Activated CD4-positive, alpha-beta T cell treated with anti-CD3 and anti-CD28 coated beads, Interleukin-2, amount 50 U/mL, for 1 hour (primary cell): ENCODE measurements at regions not wholly inside any gene's neighbourhood (a gene's known extent, or its start where the extent isn't known, plus 50 kb on each side); places are given as distances from the start of the nearest gene placed in this dataset.
"Not testable (repeated sequence)": the region's sequence is repeated elsewhere in the genome, so short reads cannot be mapped to it uniquely, and the experiment has no call there.

Source experiments
- DNase-seq: peaks from one replicate; pipeline ENCODE4 v3.0.0-alpha.2; 2020

GRCh38 chr6:4486568-4487315 is 289.5 kb upstream of the CDYL start:
- DNase-seq, result no peak

GRCh38 chr6:4485735-4486134 is 290.5 kb upstream of the CDYL start:
- DNase-seq, result no peak

DNA sequence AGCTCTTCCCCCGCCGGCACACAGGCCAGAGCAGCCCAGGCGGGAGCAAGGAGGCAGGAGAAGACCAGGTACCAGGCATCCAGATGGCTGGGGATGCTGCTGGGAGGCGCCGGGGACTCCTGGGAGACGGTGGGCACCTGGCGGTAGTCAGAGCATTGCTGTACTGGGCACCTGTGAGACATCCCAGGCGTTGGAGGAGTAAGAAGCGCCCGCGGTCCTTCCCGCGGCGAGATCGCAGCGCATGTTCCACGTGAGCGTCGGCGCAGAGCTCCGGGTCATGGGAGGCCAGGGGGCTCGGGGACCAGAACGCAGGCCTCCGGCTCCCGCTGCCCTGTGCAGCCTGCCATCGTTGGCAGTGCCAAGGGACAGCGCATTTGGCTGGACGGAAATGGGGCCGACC is 293.7 kb upstream of the CDYL start:
- DNase-seq, result no peak

- DNase-seq, result no peak
These were observed 295.1 kb upstream of the CDYL start for GRCh38 chr6:4480788-4481735.

DNA sequence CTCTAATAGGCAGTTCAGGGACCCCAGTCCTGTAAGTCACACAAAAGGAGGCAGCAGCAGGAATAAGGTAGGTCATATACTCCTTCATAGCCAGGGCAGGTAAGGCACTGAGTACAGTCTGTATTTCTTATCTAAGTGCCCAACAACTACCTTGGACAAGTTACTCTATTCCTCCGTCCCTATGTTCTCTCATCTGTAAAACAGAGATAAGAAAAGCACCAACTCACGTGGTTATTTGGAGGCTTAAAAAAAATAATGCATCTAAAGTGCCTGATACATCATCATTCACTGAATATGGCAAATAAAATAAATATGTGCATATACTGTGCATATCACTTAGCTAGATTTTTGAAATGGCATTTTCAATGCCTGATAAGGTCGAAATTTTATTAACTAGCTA is 298.1 kb upstream of the CDYL start:
- no peak for DNase-seq

GRCh38 chr6:4474810-4475209 is 301.4 kb upstream of the CDYL start:
- DNase-seq, result no peak

DNA sequence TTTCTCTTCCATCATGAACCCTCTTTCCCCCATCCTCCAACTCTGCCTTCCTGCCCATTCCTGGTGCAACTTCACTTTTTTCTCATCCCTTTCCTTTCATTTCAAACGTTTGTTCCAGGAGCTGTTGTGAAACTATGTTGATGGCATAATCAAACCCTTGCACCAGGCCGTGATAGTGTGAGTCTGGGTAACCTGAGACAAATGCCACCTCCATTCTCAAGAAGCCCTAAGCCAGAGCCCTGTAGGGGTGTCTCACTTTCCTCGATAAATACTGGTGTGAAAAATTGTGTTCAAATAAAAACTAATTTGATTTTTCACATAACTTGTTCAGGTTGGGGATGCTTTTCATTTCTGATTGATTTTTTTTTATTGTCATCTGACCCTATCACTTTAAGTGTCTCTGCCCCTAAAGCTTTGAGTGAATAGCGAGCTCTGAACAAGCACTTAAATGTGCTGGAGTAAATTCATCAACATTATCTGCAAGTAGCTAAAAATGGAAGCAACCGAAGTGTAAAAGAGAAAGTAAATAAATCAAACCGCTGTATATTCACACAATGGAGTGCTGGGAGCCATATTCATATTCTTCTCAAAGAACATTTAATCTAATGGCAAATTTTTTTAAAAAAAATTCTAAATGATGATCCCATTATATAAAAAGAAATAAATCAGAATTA is 303.1 kb upstream of the CDYL start:
- no peak for DNase-seq

DNA sequence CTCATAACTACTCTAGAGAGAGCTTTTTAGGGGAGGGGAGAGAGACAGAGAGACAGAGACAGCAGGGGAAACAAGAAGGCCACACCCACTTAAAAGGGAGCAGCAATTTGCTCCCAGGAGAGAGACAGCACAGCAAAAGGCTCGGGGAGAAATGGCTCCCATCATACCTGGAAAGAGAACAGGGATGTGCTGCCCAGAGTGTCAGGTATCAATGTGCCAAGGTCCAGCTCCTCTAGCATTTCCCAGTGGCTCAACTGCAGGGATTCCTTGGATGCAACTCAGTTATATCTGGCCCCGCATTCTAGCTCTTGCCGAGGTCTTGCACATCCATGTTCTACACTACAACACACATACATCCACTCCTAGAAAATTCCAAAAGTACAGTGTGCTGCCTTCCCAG is 304.0 kb upstream of the CDYL start:
- DNase-seq, result no peak

GRCh38 chr6:4471515-4471914 is 304.7 kb upstream of the CDYL start:
- DNase-seq, result not testable (repeated sequence)

GRCh38 chr6:4470698-4471210 is 305.4 kb upstream of the CDYL start:
- DNase-seq, result no peak

- DNase-seq, result no peak
These were observed 309.3 kb upstream of the CDYL start for GRCh38 chr6:4466769-4467480.

DNA sequence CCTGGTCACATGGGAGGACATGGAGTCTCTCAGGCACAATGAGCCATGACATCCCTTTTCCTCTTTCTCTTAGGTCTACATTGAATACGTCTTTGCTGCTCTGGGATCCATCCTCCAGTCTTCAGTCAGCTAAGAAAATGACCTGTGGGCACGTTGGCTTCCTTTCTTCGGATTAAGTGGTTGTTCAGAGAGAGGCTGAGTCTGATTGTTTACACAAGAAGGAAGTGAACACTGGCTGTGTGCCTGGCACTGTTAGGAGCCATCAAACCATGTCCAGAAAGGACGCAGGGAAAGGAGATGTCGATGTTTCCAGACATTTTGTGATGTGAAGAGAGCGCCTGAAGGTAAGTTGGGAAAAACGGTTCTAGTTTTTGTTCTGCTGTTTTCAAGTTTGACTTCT is 309.9 kb upstream of the CDYL start:
- DNase-seq, result no peak

- DNase-seq, result no peak
These were observed 311.6 kb upstream of the CDYL start for GRCh38 chr6:4464638-4465037.

- no peak for DNase-seq
These were observed 313.0 kb upstream of the CDYL start for GRCh38 chr6:4463236-4463635.

DNA sequence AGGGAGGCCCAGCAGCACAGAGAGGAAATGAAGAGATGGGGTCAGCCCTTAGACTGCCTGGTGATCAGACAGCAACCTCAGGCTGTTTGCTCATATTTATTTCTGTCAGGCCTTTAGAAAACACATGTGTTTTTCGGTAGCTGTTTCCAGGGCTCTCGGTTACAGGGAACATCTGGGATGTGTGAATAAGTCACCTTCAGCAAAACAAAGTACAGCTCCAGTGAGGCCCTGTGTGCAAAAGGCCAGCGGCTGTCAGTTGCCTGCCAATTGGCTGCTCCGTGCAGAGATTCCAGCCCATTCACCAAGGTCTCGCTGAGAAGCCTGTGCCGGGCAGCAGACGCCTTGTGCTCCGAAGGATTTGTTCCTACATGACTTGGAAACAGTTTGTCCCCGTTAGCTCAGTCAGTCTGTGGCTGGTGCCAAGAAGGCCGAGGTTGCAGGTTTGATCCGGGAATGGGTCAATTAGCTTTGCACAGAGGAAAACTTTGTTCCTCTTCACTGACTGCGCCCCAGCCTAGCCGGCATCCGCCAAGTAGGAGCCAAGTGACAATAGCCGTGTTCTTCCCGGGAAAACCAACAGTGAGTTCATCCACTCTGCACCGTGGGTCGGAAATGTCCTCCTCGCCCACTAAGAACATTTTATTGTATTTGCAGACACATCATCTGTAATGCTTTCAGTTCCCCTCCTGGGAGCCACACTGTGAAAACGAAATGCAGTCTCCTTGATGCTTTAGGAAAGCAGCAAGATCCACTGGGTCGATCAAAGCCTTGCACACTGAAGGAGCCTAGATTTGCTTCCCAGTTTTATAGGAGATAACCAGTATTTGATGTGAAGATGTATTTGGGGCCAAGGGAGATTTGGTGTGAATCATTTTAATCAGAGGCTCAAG is 315.4 kb upstream of the CDYL start:
- DNase-seq, result no peak

DNA sequence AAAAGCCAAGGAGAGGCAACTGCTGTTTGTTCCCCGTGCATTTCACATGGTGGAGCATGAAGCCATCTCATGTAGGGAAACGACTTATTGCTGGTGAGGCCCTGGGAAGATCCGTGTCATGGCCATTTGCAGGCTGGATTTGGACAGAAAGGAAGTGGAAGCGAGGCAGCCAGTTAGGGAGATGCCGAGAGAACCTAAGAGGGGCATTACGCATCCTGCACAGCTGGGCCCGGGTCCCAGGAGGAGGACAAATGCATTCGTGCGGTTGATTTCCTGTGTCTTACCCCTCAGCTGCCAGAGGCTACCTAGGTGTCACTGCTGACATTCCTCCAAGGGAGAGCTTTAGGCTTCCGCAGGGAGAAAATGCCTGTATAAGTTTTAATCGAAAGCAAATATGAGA is 316.2 kb upstream of the CDYL start:
- DNase-seq, result no peak

DNA sequence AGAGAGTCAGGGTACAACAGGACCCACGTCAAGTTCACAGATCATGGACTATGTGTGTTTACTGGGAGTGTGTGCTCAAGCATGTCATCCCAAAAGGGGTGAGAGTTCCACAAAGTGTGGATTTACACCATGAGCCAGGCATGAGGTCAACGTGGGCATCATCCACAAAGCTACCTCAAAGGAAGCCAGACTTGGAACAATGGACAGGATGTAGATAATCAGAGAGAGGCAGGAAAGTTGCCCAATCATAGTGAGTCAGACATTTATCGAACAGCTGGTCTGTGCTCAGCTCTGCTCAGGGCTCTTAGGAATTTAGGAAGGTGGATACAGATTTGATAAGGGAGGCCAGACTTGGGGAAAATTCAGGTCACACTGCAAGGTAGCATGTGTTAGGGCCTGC is 317.2 kb upstream of the CDYL start:
- DNase-seq, result no peak

DNA sequence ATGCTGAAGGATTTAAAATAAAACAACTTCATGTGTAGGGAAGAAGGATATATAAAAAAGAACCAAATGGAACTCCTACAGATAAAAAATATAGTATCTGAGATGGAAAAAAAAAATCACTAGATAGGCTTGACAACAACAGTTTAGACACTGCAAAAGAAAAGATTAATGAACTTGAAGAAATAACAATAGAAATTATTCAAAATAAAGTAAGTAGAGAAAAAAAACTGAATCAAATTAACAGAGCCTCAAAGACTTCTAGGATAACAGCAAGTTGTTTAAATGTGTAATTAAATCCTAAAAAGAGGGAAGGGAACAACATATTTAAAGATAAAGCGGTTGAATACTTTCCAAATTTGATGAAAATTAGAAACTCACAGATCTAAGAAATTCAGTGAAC is 316.3 kb upstream of the ECI2 start:
- DNase-seq, result no peak

DNA sequence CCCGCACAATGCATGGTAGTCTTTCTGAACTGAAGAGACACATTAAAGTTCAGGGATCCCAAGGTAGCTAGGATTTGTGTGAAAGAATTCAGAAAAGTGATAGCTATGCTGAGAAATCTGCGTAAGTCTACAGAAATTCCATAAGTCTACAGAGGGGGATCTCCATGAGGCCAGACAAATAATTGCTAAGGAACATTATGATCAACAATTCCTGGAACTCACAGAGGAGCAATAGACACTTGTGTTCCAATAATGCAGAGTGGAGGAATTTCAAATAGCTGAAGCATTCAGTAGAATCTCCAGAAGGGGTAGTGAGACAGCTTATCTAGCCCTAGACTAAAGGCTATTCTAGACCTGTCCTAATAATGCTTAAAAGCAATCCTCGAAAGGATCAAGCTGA is 315.7 kb upstream of the ECI2 start:
- DNase-seq, result no peak

- no peak for DNase-seq
These were observed 314.9 kb upstream of the ECI2 start for GRCh38 chr6:4450237-4450636.

- no peak for DNase-seq
These were observed 314.0 kb upstream of the ECI2 start for GRCh38 chr6:4449409-4449808.

DNA sequence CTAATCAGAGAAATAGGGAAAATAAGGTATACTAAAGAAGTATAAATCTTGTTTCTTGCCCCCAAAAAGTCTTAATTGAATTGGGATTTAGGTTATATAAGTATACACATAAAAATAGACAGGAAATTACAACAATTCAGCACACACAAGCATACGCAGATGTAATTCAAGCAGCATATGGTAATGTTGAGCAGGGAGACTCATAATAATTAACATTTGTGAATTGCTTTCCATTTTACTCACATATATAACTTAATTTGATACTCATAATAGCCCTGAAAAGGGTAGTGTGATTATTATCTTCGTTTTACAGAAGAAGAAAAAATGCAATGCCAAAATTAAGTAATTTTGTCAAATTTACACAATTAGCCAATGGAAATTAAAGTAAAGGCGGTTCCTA is 313.5 kb upstream of the ECI2 start:
- DNase-seq, result no peak
